ENCODE measurements at regions not wholly inside any gene's neighbourhood (a gene's known extent, or its start where the extent isn't known, plus 50 kb on each side); places are given as distances from the start of the nearest gene placed in this dataset.

- no peaks in the 10 kb centered on the region for H3K9me3 ChIP-seq
- ATAC-seq = no peak
- H3K27me3 ChIP-seq = no peaks in the 10 kb centered on the region
- H3K4me3 ChIP-seq = no peak overlapping the region
- no peak overlapping the region for H3K27ac ChIP-seq
- TF ChIP-seq CTCF (IDR thresholded peaks at IDR 0.05) = no peak
- no peaks in the 10 kb centered on the region for H3K4me1 ChIP-seq
- intact Hi-C loops (cut with DNase I) = no loop called here
- no peak for DNase-seq
- no peaks in the 10 kb centered on the region for H3K36me3 ChIP-seq
Measured at GRCh38 chr5:145247745-145248040, 587.4 kb downstream of the PRELID2 start.

- no peaks in the 10 kb centered on the region for H3K36me3 ChIP-seq
- TF ChIP-seq CTCF (IDR thresholded peaks at IDR 0.05) = no peak
- no peaks in the 10 kb centered on the region for H3K4me1 ChIP-seq
- no peak for ATAC-seq
- H3K27ac ChIP-seq = no peak overlapping the region
- peak in 1 of 4 donors; percentile 6 for DNase-seq
- intact Hi-C loops (cut with DNase I) = no loop called here
- no peak overlapping the region for H3K4me3 ChIP-seq
- no peaks in the 10 kb centered on the region for H3K27me3 ChIP-seq
- H3K9me3 ChIP-seq = no peaks in the 10 kb centered on the region
Measured at GRCh38 chr5:145246961-145247744, 588.0 kb downstream of the PRELID2 start.

- Histone ChIP-seq H3K9me3 (no peaks in the 10 kb centered on the region), H3K27ac (no peak overlapping the region), H3K27me3 (no peaks in the 10 kb centered on the region), H3K36me3 (no peaks in the 10 kb centered on the region), H3K4me3 (no peak overlapping the region), H3K4me1 (no peaks in the 10 kb centered on the region)
- intact Hi-C loops (cut with DNase I) = no loop called here
- DNase-seq = no peak
- no peak for ATAC-seq
- no peak for TF ChIP-seq CTCF (IDR thresholded peaks at IDR 0.05)
Measured at GRCh38 chr5:145246379-145246778, 588.8 kb downstream of the PRELID2 start.

- H3K27me3 ChIP-seq = no peaks in the 10 kb centered on the region
- DNase-seq = peak in 1 of 4 donors; percentile 10
- H3K4me3 ChIP-seq = no peak overlapping the region
- no peak for TF ChIP-seq CTCF (IDR thresholded peaks at IDR 0.05)
- intact Hi-C loops (cut with DNase I) = no loop called here
- no peak for ATAC-seq
- no peaks in the 10 kb centered on the region for H3K9me3 ChIP-seq
- H3K4me1 ChIP-seq = no peaks in the 10 kb centered on the region
- no peaks in the 10 kb centered on the region for H3K36me3 ChIP-seq
- H3K27ac ChIP-seq = no peak overlapping the region
Measured at GRCh38 chr5:145245354-145245753, 589.8 kb downstream of the PRELID2 start.

GRCh38 chr5:145244788-145245187 is 590.4 kb downstream of the PRELID2 start:
- intact Hi-C loops (cut with DNase I) = no loop called here
- Histone ChIP-seq H3K36me3 (no peaks in the 10 kb centered on the region), H3K4me3 (no peak overlapping the region), H3K27ac (no peak overlapping the region), H3K27me3 (no peaks in the 10 kb centered on the region), H3K9me3 (no peaks in the 10 kb centered on the region), H3K4me1 (no peaks in the 10 kb centered on the region)
- no peak for DNase-seq
- no peak for TF ChIP-seq CTCF (IDR thresholded peaks at IDR 0.05)
- ATAC-seq = no peak

Measured in left lung (tissue), 4 donors.